HepG2 (cell line): ENCODE measurements at regions not wholly inside any gene's neighbourhood (a gene's known extent, or its start where the extent isn't known, plus 50 kb on each side); places are given as distances from the start of the nearest gene placed in this dataset.
A peak's percentile ranks its signal among the peaks of the same experiment; 100 is the strongest.

Source experiments
- ATAC-seq: fragments of 200-7000 bp; cut with Tn5 transposase; 3 replicates; pipeline ENCODE4 v1.9.1; 2020; ENCODE audit warnings: mild to moderate bottlenecking, moderate library complexity
- BruUV-seq: library from RNA; stranded (reverse); fragments of 400-500 nt; replicated peaks from 2 replicates; lab custom pipeline; 2021; lab: Mats Ljungman, UMichigan
- CTCF ChIA-PET: fragments of 300-600 bp; formaldehyde crosslinking; extraction: SDS; loops from one replicate; lab custom pipeline; 2021; ENCODE audit warnings: low total read pairs, inconsistent platforms, low intra/inter-chr PET ratio; lab: Yijun Ruan, JAX
- POLR2A ChIA-PET: fragments of 350-600 bp; sonication (Branson Sonifier 250); formaldehyde crosslinking; loops from one replicate; lab custom pipeline; 2020; ENCODE audit warnings: antibody characterized with exemption, inconsistent platforms; lab: Yijun Ruan, JAX
- DNase-seq: peaks from one replicate; pipeline ENCODE4 v3.0.0-alpha.2; 2015; ENCODE audit warnings: low spot score
- FAIRE-seq: peaks from 3 replicates; lab custom pipeline; 2011; peaks lifted over from hg19 to GRCh38; lab: Jason Lieb, UNC
- H2AFZ ChIP-seq: one replicate; pipeline ENCODE4 v1.6.1; 2011; ENCODE audit warnings: low read length, inconsistent platforms
- H3K27ac ChIP-seq: fragments of 300-600 bp; 3 replicates; pipeline ENCODE4 v1.8.0; 2011; ENCODE audit warnings: mixed run types, mild to moderate bottlenecking, mixed read lengths, low read length, inconsistent platforms; ENCODE audit not compliant: insufficient read depth; ENCODE audit errors: extremely low read length
- H3K27me3 ChIP-seq, 2 experiments: fragments of 200-600 bp in 1 of 2; 2 replicates in 1 of 2; 3 replicates in 1 of 2; pipeline versions ENCODE4 v1.6.0 to v1.8.0; 2011; ENCODE audit warnings: low read length in 2 of 2, mild to moderate bottlenecking in 2 of 2, moderate library complexity in 2 of 2, inconsistent platforms in 1 of 2; ENCODE audit not compliant: insufficient read depth in 2 of 2, control insufficient read depth in 1 of 2
- H3K36me3 ChIP-seq, 2 experiments: fragments of 200-600 bp in 1 of 2; replicated peaks in 1 of 2; 2 replicates in 1 of 2; 3 replicates in 1 of 2; pipeline versions ENCODE4 v1.5.1 to v1.8.0; 2011; ENCODE audit warnings: low read length in 2 of 2, inconsistent platforms in 1 of 2; ENCODE audit not compliant: insufficient read depth in 2 of 2, control insufficient read depth in 1 of 2
- H3K4me1 ChIP-seq: 2 replicates; pipeline ENCODE4 v1.5.1; 2012; ENCODE audit warnings: low read length, inconsistent platforms; ENCODE audit not compliant: insufficient read depth
- H3K4me2 ChIP-seq: 2 replicates; pipeline ENCODE4 v1.6.0; 2011; ENCODE audit warnings: low read depth, low read length, inconsistent platforms
- H3K4me3 ChIP-seq, 3 experiments: fragments of 200-600 bp in 1 of 3; sonication (generic), shearing (Covaris generic) in 1 of 3; replicated peaks in 1 of 3; 2 replicates each; pipeline ENCODE4 v1.5.1; 2011 to 2016; ENCODE audit warnings: low read length in 3 of 3, inconsistent platforms in 2 of 3, low read depth in 2 of 3, mild to moderate bottlenecking in 2 of 3, control low read depth in 1 of 3, mixed read lengths in 1 of 3; ENCODE audit not compliant: insufficient read depth in 1 of 3
- H3K79me2 ChIP-seq: one replicate; pipeline ENCODE4 v1.6.1; 2011; ENCODE audit warnings: low read length, inconsistent platforms; ENCODE audit not compliant: insufficient read depth
- H3K9ac ChIP-seq: 2 replicates; pipeline ENCODE4 v1.6.0; 2011; ENCODE audit warnings: mild to moderate bottlenecking, low read depth, low read length, inconsistent platforms; ENCODE audit not compliant: insufficient read depth
- H3K9me3 ChIP-seq: 2 replicates; pipeline ENCODE4 v1.5.1; 2012; ENCODE audit warnings: mild to moderate bottlenecking, low read length
- H4K20me1 ChIP-seq: 2 replicates; pipeline ENCODE4 v1.6.0; 2011; ENCODE audit warnings: inconsistent platforms, mild to moderate bottlenecking, low read length, moderate library complexity; ENCODE audit not compliant: insufficient read depth
- CBFB ChIP-seq: sonication (generic); formaldehyde crosslinking; IDR thresholded peaks from 2 replicates; pipeline ENCODE4 v1.4.0; 2020; ENCODE audit warnings: missing genetic modification reagents
- E2F5 ChIP-seq: sonication (generic); formaldehyde crosslinking; conservative IDR thresholded peaks from 2 replicates; pipeline ENCODE4 v1.4.0; 2020; ENCODE audit warnings: missing genetic modification reagents
- GTF3A ChIP-seq: sonication (generic); formaldehyde crosslinking; conservative IDR thresholded peaks from 2 replicates; pipeline ENCODE4 v1.4.0; 2020; ENCODE audit warnings: mild to moderate bottlenecking, missing genetic modification reagents
- HNF4A ChIP-seq: sonication (generic); formaldehyde crosslinking; IDR thresholded peaks from 2 replicates; pipeline ENCODE4 v1.4.0; 2020; ENCODE audit warnings: missing genetic modification reagents
- IKZF1 ChIP-seq: fragments of 450-650 bp; IDR thresholded peaks from 2 replicates; pipeline ENCODE4 v1.7.1; 2016
- KDM6A ChIP-seq: IDR thresholded peaks from 2 replicates; pipeline ENCODE4 v1.6.1; 2016; ENCODE audit warnings: low read depth
- NFE2 ChIP-seq: sonication (generic); formaldehyde crosslinking; IDR thresholded peaks from 2 replicates; pipeline ENCODE4 v1.4.0; 2020; ENCODE audit warnings: missing genetic modification reagents
- RAD51 ChIP-seq: fragments of 450-650 bp; IDR thresholded peaks from 2 replicates; pipeline ENCODE4 v1.6.1; 2016; ENCODE audit warnings: borderline replicate concordance
- RARA ChIP-seq: IDR thresholded peaks from 2 replicates; pipeline ENCODE4 v1.6.1; 2016; ENCODE audit warnings: missing genetic modification reagents, missing compliant biosample characterization
- SP4 ChIP-seq: sonication (generic); formaldehyde crosslinking; IDR thresholded peaks from 2 replicates; pipeline ENCODE4 v1.8.1; 2023; ENCODE audit warnings: mild to moderate bottlenecking, missing genetic modification reagents
- TAF15 ChIP-seq: fragments of 200-400 bp; formaldehyde crosslinking; IDR thresholded peaks from one replicate; pipeline ENCODE4 v1.6.1; 2018; ENCODE audit warnings: mild to moderate bottlenecking, low read depth, low read length; ENCODE audit not compliant: poor library complexity, severe bottlenecking
- ZMYM3 ChIP-seq: sonication (generic); formaldehyde crosslinking; IDR thresholded peaks from 2 replicates; pipeline ENCODE4 v1.5.1; 2020; ENCODE audit warnings: mild to moderate bottlenecking, missing genetic modification reagents
- ZNF567 ChIP-seq: sonication (generic); formaldehyde crosslinking; IDR thresholded peaks from 2 replicates; pipeline ENCODE4 v1.8.1; 2023; ENCODE audit warnings: mild to moderate bottlenecking, missing genetic modification reagents, borderline replicate concordance
- ZNF629 ChIP-seq: sonication (generic); formaldehyde crosslinking; conservative IDR thresholded peaks from 2 replicates; pipeline ENCODE4 v1.5.0; 2020; ENCODE audit warnings: missing genetic modification reagents
- ZNF776 ChIP-seq: sonication (generic); formaldehyde crosslinking; IDR thresholded peaks from 2 replicates; pipeline ENCODE4 v1.4.0; 2020; ENCODE audit warnings: mild to moderate bottlenecking, missing genetic modification reagents
- WGBS: methylation state at CpG from one replicate; pipeline ENCODE4 v1.1.6; 2017; ENCODE audit warnings: low lambda C conversion rate; 5-methylcytosine and 5-hydroxymethylcytosine counted together
- in situ Hi-C: cut with HindIII; loops from 2 replicates; pipeline ENCODE4 v1.10.0; 2017; ENCODE audit warnings: low pct_unique_long_range_greater_than_20kb; ENCODE audit not compliant: extremely low pct_ligation_motif_present
- intact Hi-C: fragments of 100-400 bp; cut with micrococcal nuclease; formaldehyde crosslinking; loops from one replicate; pipeline ENCODE4 v1.10.0; 2022; ENCODE audit not compliant: unreplicated experiment
- TF ChIP-seq, protein P1 (sequence below): sonication (generic); formaldehyde crosslinking; IDR thresholded peaks from 2 replicates; pipeline ENCODE4 v1.5.1; 2020; ENCODE audit warnings: mild to moderate bottlenecking, moderate library complexity, missing genetic modification reagents
- TF ChIP-seq, protein P2 (sequence below): sonication (generic); formaldehyde crosslinking; IDR thresholded peaks from 2 replicates; pipeline ENCODE4 v1.4.0; 2020; ENCODE audit warnings: missing genetic modification reagents; ENCODE audit errors: not compliant biosample characterization

DNA sequence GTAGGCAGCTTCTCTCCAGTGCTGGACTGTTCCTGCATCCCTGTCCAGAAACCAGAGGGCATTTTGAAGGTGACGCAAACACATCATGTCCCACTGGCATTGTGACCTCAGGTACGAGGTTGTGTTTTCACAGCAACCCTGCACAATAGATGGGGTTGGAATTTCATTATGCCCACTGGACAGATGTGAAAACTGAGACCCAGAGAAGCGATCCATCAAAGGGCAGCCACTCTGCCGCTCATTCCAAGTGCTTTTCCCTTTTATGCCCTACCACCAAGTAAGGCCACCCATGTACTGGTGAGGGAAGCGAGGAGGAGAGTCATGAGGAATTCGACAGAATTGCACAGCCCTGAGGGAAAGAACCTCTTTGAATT, 63.3 kb downstream of the CALML3 start:
- H3K9ac ChIP-seq = no peak overlapping the region
- intact Hi-C loops = loop anchor here (5.0 kb wide), 1 partner anchor 34 kb away; no protein-coding TSS in a partner anchor
- in situ Hi-C loops = no loop called here
- no peaks in the 10 kb centered on the region for H4K20me1 ChIP-seq
- DNase-seq (no peak), ATAC-seq (no peak), FAIRE-seq (no peak)
- H3K27me3 ChIP-seq = peaks cover 0 to 37% of the 10 kb centered on the region in 2 experiments; a peak in 3 of 5 replicates
- no peak overlapping the region for H3K4me3 ChIP-seq
- H3K4me1 ChIP-seq = peaks cover 92% of the 10 kb centered on the region
- H3K4me2 ChIP-seq = no peak overlapping the region
- CTCF ChIA-PET = no interaction called here
- H2AFZ ChIP-seq = no peak overlapping the region
- H3K9me3 ChIP-seq = no peaks in the 10 kb centered on the region
- WGBS = 53% methylated on average over 5 of the region's 6 CpGs
- no peaks in the 10 kb centered on the region for H3K36me3 ChIP-seq
- TF ChIP-seq ZNF629 (CRISPR knock-in tag) (peak; percentile 95), ZMYM3 (CRISPR knock-in tag) (peak; percentile 84), E2F5 (CRISPR knock-in tag) (no peak), SP4 (CRISPR knock-in tag) (no peak)
- TF ChIP-seq, protein P1, sequence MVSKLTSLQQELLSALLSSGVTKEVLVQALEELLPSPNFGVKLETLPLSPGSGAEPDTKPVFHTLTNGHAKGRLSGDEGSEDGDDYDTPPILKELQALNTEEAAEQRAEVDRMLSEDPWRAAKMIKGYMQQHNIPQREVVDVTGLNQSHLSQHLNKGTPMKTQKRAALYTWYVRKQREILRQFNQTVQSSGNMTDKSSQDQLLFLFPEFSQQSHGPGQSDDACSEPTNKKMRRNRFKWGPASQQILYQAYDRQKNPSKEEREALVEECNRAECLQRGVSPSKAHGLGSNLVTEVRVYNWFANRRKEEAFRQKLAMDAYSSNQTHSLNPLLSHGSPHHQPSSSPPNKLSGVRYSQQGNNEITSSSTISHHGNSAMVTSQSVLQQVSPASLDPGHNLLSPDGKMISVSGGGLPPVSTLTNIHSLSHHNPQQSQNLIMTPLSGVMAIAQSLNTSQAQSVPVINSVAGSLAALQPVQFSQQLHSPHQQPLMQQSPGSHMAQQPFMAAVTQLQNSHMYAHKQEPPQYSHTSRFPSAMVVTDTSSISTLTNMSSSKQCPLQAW (CRISPR knock-in tag) = no peak
- H3K27ac ChIP-seq = no peak overlapping the region
- no TSS peak for BruUV-seq
- no peaks in the 10 kb centered on the region for H3K79me2 ChIP-seq
- POLR2A ChIA-PET = no interaction called here

- BruUV-seq = no TSS peak
- 70% methylated on average over 5 of the region's 5 CpGs for WGBS
- FAIRE-seq = no peak
- TF ChIP-seq RAD51 = no peak
- TF ChIP-seq TAF15 = no peak
- no peak for TF ChIP-seq RARA
- TF ChIP-seq, protein P2, sequence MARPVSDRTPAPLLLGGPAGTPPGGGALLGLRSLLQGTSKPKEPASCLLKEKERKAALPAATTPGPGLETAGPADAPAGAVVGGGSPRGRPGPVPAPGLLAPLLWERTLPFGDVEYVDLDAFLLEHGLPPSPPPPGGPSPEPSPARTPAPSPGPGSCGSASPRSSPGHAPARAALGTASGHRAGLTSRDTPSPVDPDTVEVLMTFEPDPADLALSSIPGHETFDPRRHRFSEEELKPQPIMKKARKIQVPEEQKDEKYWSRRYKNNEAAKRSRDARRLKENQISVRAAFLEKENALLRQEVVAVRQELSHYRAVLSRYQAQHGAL = no peak
- no peak for TF ChIP-seq NFE2 (CRISPR knock-in tag)
- no peak for TF ChIP-seq ZNF567 (CRISPR knock-in tag)
- no peak for TF ChIP-seq CBFB (CRISPR knock-in tag)
- TF ChIP-seq HNF4A (CRISPR knock-in tag) = no peak
- TF ChIP-seq IKZF1 = no peak
- TF ChIP-seq GTF3A = no peak
- no peak for TF ChIP-seq ZNF776
- no peak for TF ChIP-seq KDM6A (CRISPR knock-in tag)
Observed at GRCh38 chr10:5588603-5589002, 63.8 kb downstream of the CALML3 start.

More at GRCh38 chr10:5588603-5589002, 63.8 kb downstream of the CALML3 start:
- ChIA-PET CTCF (no interaction called here), POLR2A (no interaction called here)
- no peak overlapping the region for H3K9ac ChIP-seq
- H4K20me1 ChIP-seq = no peaks in the 10 kb centered on the region
- H3K79me2 ChIP-seq = no peaks in the 10 kb centered on the region
- H3K4me3 ChIP-seq = no peak overlapping the region
- H3K4me2 ChIP-seq = peak overlapping the region; percentile 58; the same call in 1 of the 2 replicates
- H3K27me3 ChIP-seq = peaks cover 0 to 32% of the 10 kb centered on the region in 2 experiments; a peak in 3 of 5 replicates
- H3K9me3 ChIP-seq = no peaks in the 10 kb centered on the region
- H3K27ac ChIP-seq = no peak overlapping the region
- peaks cover 92% of the 10 kb centered on the region for H3K4me1 ChIP-seq
- H3K36me3 ChIP-seq = no peaks in the 10 kb centered on the region
- intact Hi-C loops (loop anchor here (5.0 kb wide), 1 partner anchor 34 kb away; no protein-coding TSS in a partner anchor), in situ Hi-C loops (no loop called here)
- ATAC-seq = no peak
- no peak overlapping the region for H2AFZ ChIP-seq
- no peak for DNase-seq
